HepG2 (cell line): ENCODE measurements at regions not wholly inside any gene's neighbourhood (a gene's known extent, or its start where the extent isn't known, plus 50 kb on each side); places are given as distances from the start of the nearest gene placed in this dataset.

ENCODE experiments used
- AHDC1 ChIP-seq: sonication (generic); formaldehyde crosslinking; IDR thresholded peaks from 2 replicates; pipeline ENCODE4 v1.5.1; 2020; ENCODE audit warnings: mild to moderate bottlenecking, missing genetic modification reagents, borderline replicate concordance
- BCL3 ChIP-seq: sonication (generic); formaldehyde crosslinking; IDR thresholded peaks from 2 replicates; pipeline ENCODE4 v1.5.1; 2020; ENCODE audit warnings: mild to moderate bottlenecking, missing genetic modification reagents, moderate library complexity
- CENPBD1 ChIP-seq: sonication (generic); formaldehyde crosslinking; IDR thresholded peaks from 2 replicates; pipeline ENCODE4 v1.8.0; 2022; ENCODE audit warnings: missing genetic modification reagents, low read depth, mild to moderate bottlenecking, borderline replicate concordance
- ELF1 ChIP-seq: sonication (generic); formaldehyde crosslinking; IDR thresholded peaks from 2 replicates; pipeline ENCODE4 v1.4.0; 2020; ENCODE audit warnings: missing genetic modification reagents
- ETV6 ChIP-seq: sonication (generic); formaldehyde crosslinking; conservative IDR thresholded peaks from 2 replicates; pipeline ENCODE4 v1.4.0; 2020; ENCODE audit warnings: missing genetic modification reagents
- MAZ ChIP-seq, 2 experiments: sonication (generic) in 1 of 2; formaldehyde crosslinking in 1 of 2; IDR thresholded peaks; 2 replicates each; pipeline versions ENCODE4 v1.5.0 to v1.6.1; 2012 to 2020; ENCODE audit warnings: low read depth in 2 of 2, mild to moderate bottlenecking in 2 of 2, borderline replicate concordance in 1 of 2, improper control_type of control experiment in 1 of 2, low read length in 1 of 2, missing genetic modification reagents in 1 of 2, moderate library complexity in 1 of 2
- MEF2D ChIP-seq: sonication (generic); formaldehyde crosslinking; IDR thresholded peaks from 2 replicates; pipeline ENCODE4 v1.5.1; 2020; ENCODE audit warnings: mild to moderate bottlenecking, missing genetic modification reagents
- SP1 ChIP-seq, 2 experiments: fragments of 450-650 bp in 1 of 2; sonication (generic) in 1 of 2; formaldehyde crosslinking in 1 of 2; IDR thresholded peaks; 2 replicates each; pipeline versions ENCODE4 v1.4.0 to v1.6.1; 2016 to 2020; ENCODE audit warnings: missing genetic modification reagents in 1 of 2

GRCh38 chr5:174529925-174530681, 194.3 kb upstream of the MSX2 start (continued):
- TF ChIP-seq AHDC1 (CRISPR knock-in tag) (no peak), MAZ (IDR thresholded peaks at IDR 0.05; ENCODE audit: borderline replicate concordance, low read depth, low read length) (no peak), MAZ (CRISPR knock-in tag; IDR thresholded peaks at IDR 0.05; ENCODE audit: low read depth) (no peak), ELF1 (CRISPR knock-in tag) (no peak), BCL3 (no peak), CENPBD1 (CRISPR knock-in tag) (no peak), SP1 (IDR thresholded peaks at IDR 0.05) (no peak), SP1 (CRISPR knock-in tag; IDR thresholded peaks at IDR 0.05) (no peak), ETV6 (no peak), MEF2D (CRISPR knock-in tag) (no peak)
- TF ChIP-seq, all 625 proteins: peak for 0
